Osteoblast (primary cell): ENCODE measurements at regions not wholly inside any gene's neighbourhood (a gene's known extent, or its start where the extent isn't known, plus 50 kb on each side); places are given as distances from the start of the nearest gene placed in this dataset.

Source experiments
- DNase-seq: peaks from one replicate; pipeline ENCODE4 v3.0.0; 2011; ENCODE audit warnings: low spot score, mixed read lengths; ENCODE audit not compliant: insufficient read length; ENCODE audit errors: missing footprints
- H2AFZ ChIP-seq: 2 replicates; pipeline ENCODE4 v1.6.0; 2011; ENCODE audit warnings: mild to moderate bottlenecking, low read length
- H3K27ac ChIP-seq: 2 replicates; pipeline ENCODE4 v1.5.1; 2011; ENCODE audit warnings: mild to moderate bottlenecking, low read depth, low read length, moderate library complexity
- H3K27me3 ChIP-seq: 2 replicates; pipeline ENCODE4 v1.6.0; 2012; ENCODE audit warnings: mild to moderate bottlenecking, control low read depth, inconsistent platforms, low read length, moderate library complexity; ENCODE audit not compliant: insufficient read depth
- H3K36me3 ChIP-seq: 2 replicates; pipeline ENCODE4 v1.5.1; 2011; ENCODE audit warnings: mild to moderate bottlenecking, low read length, control low read depth, moderate library complexity; ENCODE audit not compliant: insufficient read depth
- H3K4me1 ChIP-seq: 2 replicates; pipeline ENCODE4 v1.5.1; 2011; ENCODE audit warnings: mild to moderate bottlenecking, low read length, control low read depth, moderate library complexity; ENCODE audit not compliant: insufficient read depth
- H3K4me2 ChIP-seq: 2 replicates; pipeline ENCODE4 v1.6.0; 2011; ENCODE audit warnings: mild to moderate bottlenecking, low read length; ENCODE audit not compliant: insufficient read depth
- H3K4me3 ChIP-seq: fragments of 200-600 bp; sonication (generic); 3 replicates; pipeline ENCODE4 v1.5.1; 2012; ENCODE audit warnings: mild to moderate bottlenecking, low read length, inconsistent platforms; ENCODE audit not compliant: insufficient read depth
- H3K79me2 ChIP-seq: 2 replicates; pipeline ENCODE4 v1.6.0; 2012; ENCODE audit warnings: mild to moderate bottlenecking, low read length, control low read depth, inconsistent platforms; ENCODE audit not compliant: insufficient read depth
- H3K9me3 ChIP-seq: 2 replicates; pipeline ENCODE4 v1.5.1; 2011; ENCODE audit warnings: low read depth, low read length, control low read depth
- H4K20me1 ChIP-seq: 2 replicates; pipeline ENCODE4 v1.6.0; 2012; ENCODE audit warnings: mild to moderate bottlenecking, low read length, control low read depth; ENCODE audit not compliant: insufficient read depth
- TF ChIP-seq, protein P1 (sequence below): IDR thresholded peaks from 2 replicates; pipeline ENCODE4 v1.5.1; 2011; ENCODE audit warnings: mild to moderate bottlenecking, low read depth, low read length, moderate library complexity; ENCODE audit errors: extremely low read depth

- no peak overlapping the region for H3K27ac ChIP-seq
- no peak overlapping the region for H3K4me3 ChIP-seq
- TF ChIP-seq, protein P1, sequence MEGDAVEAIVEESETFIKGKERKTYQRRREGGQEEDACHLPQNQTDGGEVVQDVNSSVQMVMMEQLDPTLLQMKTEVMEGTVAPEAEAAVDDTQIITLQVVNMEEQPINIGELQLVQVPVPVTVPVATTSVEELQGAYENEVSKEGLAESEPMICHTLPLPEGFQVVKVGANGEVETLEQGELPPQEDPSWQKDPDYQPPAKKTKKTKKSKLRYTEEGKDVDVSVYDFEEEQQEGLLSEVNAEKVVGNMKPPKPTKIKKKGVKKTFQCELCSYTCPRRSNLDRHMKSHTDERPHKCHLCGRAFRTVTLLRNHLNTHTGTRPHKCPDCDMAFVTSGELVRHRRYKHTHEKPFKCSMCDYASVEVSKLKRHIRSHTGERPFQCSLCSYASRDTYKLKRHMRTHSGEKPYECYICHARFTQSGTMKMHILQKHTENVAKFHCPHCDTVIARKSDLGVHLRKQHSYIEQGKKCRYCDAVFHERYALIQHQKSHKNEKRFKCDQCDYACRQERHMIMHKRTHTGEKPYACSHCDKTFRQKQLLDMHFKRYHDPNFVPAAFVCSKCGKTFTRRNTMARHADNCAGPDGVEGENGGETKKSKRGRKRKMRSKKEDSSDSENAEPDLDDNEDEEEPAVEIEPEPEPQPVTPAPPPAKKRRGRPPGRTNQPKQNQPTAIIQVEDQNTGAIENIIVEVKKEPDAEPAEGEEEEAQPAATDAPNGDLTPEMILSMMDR: no peak
- peaks cover 13% of the 10 kb centered on the region for H3K4me1 ChIP-seq
- no peaks in the 10 kb centered on the region for H4K20me1 ChIP-seq
- H3K79me2 ChIP-seq: no peaks in the 10 kb centered on the region
- H3K9me3 ChIP-seq: no peaks in the 10 kb centered on the region
- no peak overlapping the region for H3K4me2 ChIP-seq
- no peaks in the 10 kb centered on the region for H3K36me3 ChIP-seq
- H3K27me3 ChIP-seq: no peaks in the 10 kb centered on the region
- H2AFZ ChIP-seq: no peak overlapping the region
- DNase-seq: no peak
Observed at GRCh38 chr14:71237556-71237955, 330.3 kb downstream of the PCNX1 start.

- no peaks in the 10 kb centered on the region for H3K36me3 ChIP-seq
Observed at GRCh38 chr14:71238835-71239234, 331.6 kb downstream of the PCNX1 start.

DNA sequence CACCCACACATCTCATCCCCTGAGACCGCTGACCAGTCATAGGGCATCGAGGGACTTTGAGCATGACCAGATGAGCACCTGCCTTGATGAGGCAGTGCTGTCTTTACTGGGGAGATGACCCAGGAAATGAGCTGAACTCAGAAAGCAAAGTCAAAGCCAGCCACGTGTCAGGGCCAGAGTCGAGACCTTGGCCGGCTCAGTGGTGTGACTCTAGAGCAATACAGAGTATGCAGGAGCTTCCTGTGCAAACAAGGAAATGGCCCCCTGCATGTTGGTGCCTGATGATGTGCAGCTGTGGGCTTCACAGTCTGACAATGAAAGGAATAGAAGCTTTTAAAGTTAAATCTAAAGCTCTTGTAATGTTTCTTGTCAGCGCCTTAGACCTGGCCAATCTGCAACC lies 332.9 kb downstream of the PCNX1 start:
- TF ChIP-seq, protein P1: no peak
- Histone ChIP-seq H3K36me3 (no peaks in the 10 kb centered on the region), H3K9me3 (no peaks in the 10 kb centered on the region), H3K4me2 (no peak overlapping the region), H4K20me1 (no peaks in the 10 kb centered on the region), H2AFZ (no peak overlapping the region), H3K27me3 (no peaks in the 10 kb centered on the region), H3K4me1 (peaks cover 33% of the 10 kb centered on the region), H3K79me2 (no peaks in the 10 kb centered on the region), H3K27ac (no peak overlapping the region), H3K4me3 (no peak overlapping the region)
- DNase-seq: no peak

More at GRCh38 chr14:71238835-71239234, 331.6 kb downstream of the PCNX1 start:
- H2AFZ ChIP-seq: no peak overlapping the region
- no peaks in the 10 kb centered on the region for H3K27me3 ChIP-seq
- no peak overlapping the region for H3K4me3 ChIP-seq
- no peak overlapping the region for H3K27ac ChIP-seq
- TF ChIP-seq, protein P1: no peak
- DNase-seq: no peak
- H3K9me3 ChIP-seq: no peaks in the 10 kb centered on the region
- H3K79me2 ChIP-seq: no peaks in the 10 kb centered on the region
- H3K4me2 ChIP-seq: no peak overlapping the region
- H4K20me1 ChIP-seq: no peaks in the 10 kb centered on the region
- peaks cover 23% of the 10 kb centered on the region for H3K4me1 ChIP-seq

- Histone ChIP-seq H2AFZ (no peak overlapping the region), H3K27ac (peak overlapping the region; percentile 100), H3K27me3 (no peaks in the 10 kb centered on the region), H3K79me2 (no peaks in the 10 kb centered on the region), H3K4me1 (peaks cover 33% of the 10 kb centered on the region), H4K20me1 (no peaks in the 10 kb centered on the region), H3K9me3 (no peaks in the 10 kb centered on the region), H3K4me3 (no peak overlapping the region), H3K4me2 (no peak overlapping the region), H3K36me3 (no peaks in the 10 kb centered on the region)
- DNase-seq: no peak
- TF ChIP-seq, protein P1: no peak
Observed at GRCh38 chr14:71240866-71241520, 333.7 kb downstream of the PCNX1 start.
